NT2/D1 (cell line): ENCODE measurements at regions not wholly inside any gene's neighbourhood (a gene's known extent, or its start where the extent isn't known, plus 50 kb on each side); places are given as distances from the start of the nearest gene placed in this dataset.
"Not testable (repeated sequence)": the region's sequence is repeated elsewhere in the genome, so short reads cannot be mapped to it uniquely, and the experiment has no call there.

Experiments used
- DNase-seq: peaks from one replicate; pipeline ENCODE4 v3.0.0-alpha.2; 2011; ENCODE audit warnings: low read depth, low spot score
- H3K27me3 ChIP-seq: 2 replicates; pipeline ENCODE4 v1.6.0; 2011; ENCODE audit warnings: mild to moderate bottlenecking; ENCODE audit not compliant: insufficient read length, insufficient read depth
- H3K36me3 ChIP-seq: 2 replicates; pipeline ENCODE4 v1.6.1; 2011; ENCODE audit warnings: mild to moderate bottlenecking, low read length, mixed read lengths; ENCODE audit not compliant: insufficient read depth, insufficient read length
- H3K4me1 ChIP-seq: 2 replicates; pipeline ENCODE4 v1.5.1; 2011; ENCODE audit not compliant: insufficient read depth, insufficient read length
- H3K4me3 ChIP-seq: 2 replicates; pipeline ENCODE4 v1.5.1; 2011; ENCODE audit warnings: low read depth; ENCODE audit not compliant: insufficient read length
- H3K9ac ChIP-seq: 2 replicates; pipeline ENCODE4 v1.6.0; 2011; ENCODE audit warnings: low read depth; ENCODE audit not compliant: insufficient read length
- H3K9me3 ChIP-seq: 2 replicates; pipeline ENCODE4 v1.5.1; 2011; ENCODE audit warnings: mild to moderate bottlenecking, low read length; ENCODE audit not compliant: insufficient read depth
- SUZ12 ChIP-seq: IDR thresholded peaks from 2 replicates; pipeline ENCODE4 v1.6.1; 2011; ENCODE audit not compliant: insufficient read length, insufficient read depth; ENCODE audit errors: extremely low read depth
- YY1 ChIP-seq: IDR thresholded peaks from 2 replicates; pipeline ENCODE4 v1.6.1; 2011; ENCODE audit not compliant: insufficient read length, insufficient read depth
- ZNF274 ChIP-seq: IDR thresholded peaks from 2 replicates; pipeline ENCODE4 v1.6.1; 2011; ENCODE audit warnings: mild to moderate bottlenecking, low read depth, low read length

- no peaks in the 10 kb centered on the region for H3K36me3 ChIP-seq
- no peak for DNase-seq
- TF ChIP-seq ZNF274 (no peak), YY1 (no peak), SUZ12 (no peak)
These were observed 257.0 kb downstream of the ASMT start for GRCh38 chrX:1871887-1872286.

GRCh38 chrX:1873671-1874070 lies 258.8 kb downstream of the ASMT start:
- H3K9me3 ChIP-seq, result 0 out of 2 replicates have a peak, but pooled peaks cover under 1% of the 10 kb centered on the region
- no peak for DNase-seq
- H3K9ac ChIP-seq, result no peak overlapping the region
- TF ChIP-seq YY1 (no peak), SUZ12 (no peak)
- H3K4me3 ChIP-seq, result no peak overlapping the region
- no peaks in the 10 kb centered on the region for H3K36me3 ChIP-seq
- H3K4me1 ChIP-seq, result no peaks in the 10 kb centered on the region
- no peaks in the 10 kb centered on the region for H3K27me3 ChIP-seq

More at GRCh38 chrX:1871887-1872286, 257.0 kb downstream of the ASMT start:
- no peaks in the 10 kb centered on the region for H3K9me3 ChIP-seq
- H3K4me1 ChIP-seq, result no peaks in the 10 kb centered on the region
- no peak overlapping the region for H3K4me3 ChIP-seq
- H3K27me3 ChIP-seq, result no peaks in the 10 kb centered on the region
- no peak overlapping the region for H3K9ac ChIP-seq

- Histone ChIP-seq H3K4me3 (no peak overlapping the region), H3K4me1 (no peaks in the 10 kb centered on the region), H3K27me3 (no peaks in the 10 kb centered on the region), H3K9me3 (peaks cover 8% of the 10 kb centered on the region; the same call in 1 of the 2 replicates), H3K9ac (no peak overlapping the region), H3K36me3 (no peaks in the 10 kb centered on the region)
- TF ChIP-seq SUZ12, result no peak
- no peak for TF ChIP-seq ZNF274
- TF ChIP-seq YY1, result no peak
- DNase-seq, result no peak
These were observed 259.6 kb downstream of the ASMT start for GRCh38 chrX:1874416-1874815.

- Histone ChIP-seq H3K9ac (no peak overlapping the region), H3K9me3 (peaks cover 9% of the 10 kb centered on the region; the same call in 1 of the 2 replicates), H3K4me3 (no peak overlapping the region), H3K4me1 (no peaks in the 10 kb centered on the region), H3K27me3 (no peaks in the 10 kb centered on the region), H3K36me3 (no peaks in the 10 kb centered on the region)
- TF ChIP-seq YY1, result no peak
- no peak for TF ChIP-seq ZNF274
- no peak for TF ChIP-seq SUZ12
- no peak for DNase-seq
These were observed 260.0 kb downstream of the ASMT start for GRCh38 chrX:1874899-1875298.

GRCh38 chrX:1876041-1876440 lies 261.2 kb downstream of the ASMT start:
- H3K9ac ChIP-seq, result no peak overlapping the region
- H3K4me3 ChIP-seq, result no peak overlapping the region
- H3K9me3 ChIP-seq, result peaks cover 9% of the 10 kb centered on the region; the same call in 1 of the 2 replicates
- TF ChIP-seq ZNF274, result no peak
- TF ChIP-seq SUZ12, result no peak
- no peak for TF ChIP-seq YY1
- no peaks in the 10 kb centered on the region for H3K27me3 ChIP-seq
- no peaks in the 10 kb centered on the region for H3K36me3 ChIP-seq
- no peaks in the 10 kb centered on the region for H3K4me1 ChIP-seq
- DNase-seq, result no peak

GRCh38 chrX:1877780-1878179 lies 262.9 kb downstream of the ASMT start:
- Histone ChIP-seq H3K36me3 (no peaks in the 10 kb centered on the region), H3K4me3 (no peak overlapping the region), H3K9me3 (peaks cover 9% of the 10 kb centered on the region; the same call in 1 of the 2 replicates), H3K4me1 (no peaks in the 10 kb centered on the region), H3K27me3 (no peaks in the 10 kb centered on the region), H3K9ac (no peak overlapping the region)
- no peak for DNase-seq
- TF ChIP-seq SUZ12, result no peak
- no peak for TF ChIP-seq ZNF274
- no peak for TF ChIP-seq YY1

- not testable (repeated sequence) for H3K4me1 ChIP-seq, H3K9ac ChIP-seq, DNase-seq, H3K4me3 ChIP-seq, H3K36me3 ChIP-seq, H3K27me3 ChIP-seq
- H3K9me3 ChIP-seq, result peaks cover 27% of the 10 kb centered on the region; the same call in 1 of the 2 replicates
These were observed 266.3 kb downstream of the ASMT start for GRCh38 chrX:1880884-1881817.
